Natural killer cell (primary cell): ENCODE measurements at regions not wholly inside any gene's neighbourhood (a gene's known extent, or its start where the extent isn't known, plus 50 kb on each side); places are given as distances from the start of the nearest gene placed in this dataset.
"Not testable (repeated sequence)": the region's sequence is repeated elsewhere in the genome, so short reads cannot be mapped to it uniquely, and the experiment has no call there.

Source experiments
- ATAC-seq, 3 donors: fragments of 150-1000 bp in 2 of 3; fragments of 200-7000 bp in 1 of 3; cut with Tn5 transposase; 1 replicate in 1 of 3; 2 replicates in 2 of 3; pipeline ENCODE4 v1.10.0; 2021; ENCODE audit warnings: mild to moderate bottlenecking in 2 of 3, moderate library complexity in 2 of 3
- DNase-seq, 2 donors: peaks; one replicate each; pipeline versions ENCODE4 v3.0.0 to v3.0.0-alpha.2; 2013 to 2021; ENCODE audit warnings: mixed read lengths in 1 of 2
- H3K27ac ChIP-seq: one replicate; pipeline ENCODE4 v1.5.1; 2013; ENCODE audit warnings: mild to moderate bottlenecking, low read length
- H3K27me3 ChIP-seq: one replicate; pipeline ENCODE4 v1.6.1; 2013; ENCODE audit warnings: low read length; ENCODE audit not compliant: control insufficient read depth, insufficient read depth
- H3K36me3 ChIP-seq: one replicate; pipeline ENCODE4 v1.6.1; 2013; ENCODE audit warnings: low read length; ENCODE audit not compliant: control insufficient read depth, insufficient read depth
- H3K4me1 ChIP-seq: one replicate; pipeline ENCODE4 v1.6.1; 2013; ENCODE audit warnings: low read length; ENCODE audit not compliant: control insufficient read depth, insufficient read depth
- H3K4me3 ChIP-seq: one replicate; pipeline ENCODE4 v1.5.1; 2013; ENCODE audit warnings: low read length
- H3K9me3 ChIP-seq: one replicate; pipeline ENCODE4 v1.6.1; 2013; ENCODE audit warnings: low read length; ENCODE audit not compliant: control insufficient read depth, insufficient read depth
- H3K27ac Mint-ChIP-seq, 2 donors: one replicate each; pipeline ENCODE4 v1.8.0; 2022; ENCODE audit warnings: mild to moderate bottlenecking in 2 of 2, mixed read lengths in 2 of 2, moderate library complexity in 1 of 2
- H3K27me3 Mint-ChIP-seq, 2 donors: one replicate each; pipeline ENCODE4 v1.8.0; 2022; ENCODE audit warnings: low read depth in 2 of 2, mixed read lengths in 2 of 2
- H3K36me3 Mint-ChIP-seq: one replicate; pipeline ENCODE4 v1.8.0; 2022; ENCODE audit warnings: mixed read lengths
- H3K4me1 Mint-ChIP-seq, 2 donors: one replicate each; pipeline ENCODE4 v1.8.0; 2022; ENCODE audit warnings: mixed read lengths in 2 of 2
- H3K4me3 Mint-ChIP-seq: one replicate; pipeline ENCODE4 v1.8.0; 2022; ENCODE audit warnings: mild to moderate bottlenecking, moderate library complexity, mixed read lengths
- H3K9me3 Mint-ChIP-seq, 2 donors: one replicate each; pipeline ENCODE4 v1.8.0; 2022; ENCODE audit warnings: mixed read lengths in 2 of 2
- WGBS: methylation state at CpG from one replicate; pipeline ENCODE4 v1.1.7; 2013; ENCODE audit warnings: missing lambda C conversion rate; ENCODE audit not compliant: insufficient coverage; 5-methylcytosine and 5-hydroxymethylcytosine counted together
- intact Hi-C: fragments of 100-400 bp; cut with micrococcal nuclease; formaldehyde crosslinking; loops from one replicate; pipeline ENCODE4 v1.14.2; 2022
- TF ChIP-seq, protein P1 (sequence below): fragments of 200-600 bp; IDR thresholded peaks from one replicate; pipeline ENCODE4 v1.8.0; 2022; ENCODE audit warnings: antibody characterized with exemption

DNA sequence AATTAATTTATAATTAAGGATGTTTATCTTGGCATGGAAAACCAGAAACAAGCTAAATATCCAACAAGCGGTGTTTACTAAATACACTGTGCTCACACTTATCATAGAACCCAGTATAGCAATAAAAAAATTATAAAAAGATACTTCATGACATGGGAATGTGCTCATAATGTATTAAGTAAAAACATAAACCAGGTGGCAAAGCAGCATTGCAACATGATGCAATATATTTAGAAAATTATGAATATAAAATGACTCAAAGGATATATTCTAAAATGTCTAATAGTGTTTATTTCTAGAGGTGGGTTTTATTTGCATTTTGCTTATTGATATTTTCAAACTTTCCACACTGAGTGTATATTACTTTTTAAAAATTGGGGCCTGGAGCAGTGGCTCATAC is 84.4 kb upstream of the ATL2 start:
- Histone ChIP-seq H3K4me3 (no peak overlapping the region), H3K9me3 (no peaks in the 10 kb centered on the region), H3K27ac (no peak overlapping the region), H3K36me3 (no peaks in the 10 kb centered on the region), H3K4me1 (no peaks in the 10 kb centered on the region), H3K27me3 (no peaks in the 10 kb centered on the region)
- no CpG with 5 or more reads among the region's 1 CpG for whole genome bisulfite sequencing
- ATAC-seq (no peak), DNase-seq (no peak)
- TF ChIP-seq, protein P1, sequence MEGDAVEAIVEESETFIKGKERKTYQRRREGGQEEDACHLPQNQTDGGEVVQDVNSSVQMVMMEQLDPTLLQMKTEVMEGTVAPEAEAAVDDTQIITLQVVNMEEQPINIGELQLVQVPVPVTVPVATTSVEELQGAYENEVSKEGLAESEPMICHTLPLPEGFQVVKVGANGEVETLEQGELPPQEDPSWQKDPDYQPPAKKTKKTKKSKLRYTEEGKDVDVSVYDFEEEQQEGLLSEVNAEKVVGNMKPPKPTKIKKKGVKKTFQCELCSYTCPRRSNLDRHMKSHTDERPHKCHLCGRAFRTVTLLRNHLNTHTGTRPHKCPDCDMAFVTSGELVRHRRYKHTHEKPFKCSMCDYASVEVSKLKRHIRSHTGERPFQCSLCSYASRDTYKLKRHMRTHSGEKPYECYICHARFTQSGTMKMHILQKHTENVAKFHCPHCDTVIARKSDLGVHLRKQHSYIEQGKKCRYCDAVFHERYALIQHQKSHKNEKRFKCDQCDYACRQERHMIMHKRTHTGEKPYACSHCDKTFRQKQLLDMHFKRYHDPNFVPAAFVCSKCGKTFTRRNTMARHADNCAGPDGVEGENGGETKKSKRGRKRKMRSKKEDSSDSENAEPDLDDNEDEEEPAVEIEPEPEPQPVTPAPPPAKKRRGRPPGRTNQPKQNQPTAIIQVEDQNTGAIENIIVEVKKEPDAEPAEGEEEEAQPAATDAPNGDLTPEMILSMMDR, result no peak
- Mint-ChIP-seq H3K27me3 (peaks cover 8 to 15% of the 10 kb centered on the region in 2 donors), H3K36me3 (no peaks in the 10 kb centered on the region), H3K27ac (no peak overlapping the region), H3K4me3 (no peak overlapping the region), H3K4me1 (no peaks in the 10 kb centered on the region), H3K9me3 (no peaks in the 10 kb centered on the region)
- intact Hi-C loops, result no loop called here

DNA sequence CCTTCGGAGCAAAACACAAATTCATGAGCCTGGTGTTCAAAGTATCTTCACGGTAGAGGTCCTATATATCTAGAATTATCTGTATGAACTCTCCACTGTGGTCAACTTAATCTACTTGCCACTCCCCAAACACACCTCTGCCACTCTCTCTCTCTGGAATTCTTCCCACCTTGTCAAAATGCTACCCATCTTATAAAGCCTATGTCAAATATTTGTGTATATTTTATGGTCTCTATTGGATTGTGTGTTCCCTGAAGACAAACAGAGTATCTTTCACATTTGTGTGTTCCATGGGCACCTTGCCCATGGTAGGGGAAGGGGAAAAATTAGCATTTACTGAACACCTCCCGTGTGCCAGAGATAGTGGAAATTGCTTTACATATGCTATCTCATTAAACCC is 83.2 kb upstream of the ATL2 start:
- WGBS, result 90% methylated on average over 3 of the region's 3 CpGs
- H3K9me3 Mint-ChIP-seq, result no peaks in the 10 kb centered on the region

DNA sequence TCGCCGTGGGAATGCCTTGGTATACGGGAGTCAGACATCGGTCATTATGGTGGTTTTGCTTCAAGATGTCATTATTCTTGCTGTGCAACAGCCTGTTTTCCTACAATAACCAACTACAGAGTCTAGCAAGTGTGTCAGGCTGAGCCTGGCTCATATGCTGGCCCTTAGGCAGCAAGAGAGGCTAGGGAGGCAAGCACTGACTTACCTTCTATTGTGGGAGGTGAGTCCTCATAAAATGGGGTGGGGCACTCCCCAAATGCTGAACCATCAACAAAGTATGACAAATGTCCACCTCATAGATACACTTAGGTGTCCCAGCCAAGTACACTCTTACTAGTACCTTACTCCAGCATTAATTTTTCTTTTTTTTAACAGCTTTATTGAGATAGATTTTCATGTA is 77.0 kb upstream of the ATL2 start:
- H3K27ac ChIP-seq, result no peak overlapping the region
- no peak for ATAC-seq
- Mint-ChIP-seq H3K27me3 (peaks cover 0 to 14% of the 10 kb centered on the region in 2 donors), H3K4me3 (no peak overlapping the region), H3K9me3 (no peaks in the 10 kb centered on the region), H3K36me3 (no peaks in the 10 kb centered on the region), H3K27ac (no peak overlapping the region), H3K4me1 (no peaks in the 10 kb centered on the region)
- H3K27me3 ChIP-seq, result no peaks in the 10 kb centered on the region
- TF ChIP-seq, protein P1, result no peak
- no peak overlapping the region for H3K4me3 ChIP-seq
- intact Hi-C loops, result no loop called here
- DNase-seq, result no peak
- H3K9me3 ChIP-seq, result no peaks in the 10 kb centered on the region
- no peaks in the 10 kb centered on the region for H3K36me3 ChIP-seq
- WGBS, result 90% methylated on average over 4 of the region's 4 CpGs
- H3K4me1 ChIP-seq, result no peaks in the 10 kb centered on the region

More for the DNA sequence above, 83.2 kb upstream of the ATL2 start:
- Histone ChIP-seq H3K9me3 (no peaks in the 10 kb centered on the region), H3K36me3 (no peaks in the 10 kb centered on the region), H3K27me3 (no peaks in the 10 kb centered on the region), H3K4me3 (no peak overlapping the region), H3K27ac (no peak overlapping the region), H3K4me1 (no peaks in the 10 kb centered on the region)
- no peak for ATAC-seq
- intact Hi-C loops, result no loop called here
- no peak overlapping the region for H3K4me3 Mint-ChIP-seq
- TF ChIP-seq, protein P1, result no peak
- no peaks in the 10 kb centered on the region for H3K4me1 Mint-ChIP-seq
- DNase-seq, result no peak
- H3K36me3 Mint-ChIP-seq, result no peaks in the 10 kb centered on the region
- peaks cover 8 to 20% of the 10 kb centered on the region in 2 donors for H3K27me3 Mint-ChIP-seq
- H3K27ac Mint-ChIP-seq, result no peak overlapping the region

DNA sequence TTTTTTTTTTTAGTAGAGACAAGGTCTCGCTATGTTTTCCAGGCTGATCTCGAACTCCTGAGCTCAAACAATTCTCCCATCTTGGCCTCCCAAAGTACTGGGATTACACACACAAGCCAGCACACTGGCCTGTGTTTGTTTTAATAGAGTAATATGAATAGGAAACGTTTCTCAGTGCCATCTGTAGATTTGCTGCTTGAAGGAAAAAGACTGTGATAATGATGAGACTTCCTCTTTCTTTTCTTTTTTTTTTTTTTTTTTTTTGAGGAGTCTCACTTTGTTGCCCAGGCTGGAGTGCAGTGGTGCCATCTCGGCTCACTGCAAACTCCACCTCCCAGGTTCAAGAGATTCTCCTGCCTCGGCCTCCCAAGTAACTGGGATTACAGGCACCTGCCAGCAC is 74.7 kb upstream of the ATL2 start:
- H3K36me3 ChIP-seq, H3K27ac ChIP-seq, H3K4me1 Mint-ChIP-seq, H3K9me3 ChIP-seq, DNase-seq, H3K4me1 ChIP-seq, H3K27me3 Mint-ChIP-seq, ATAC-seq, H3K4me3 ChIP-seq, intact Hi-C loops, H3K9me3 Mint-ChIP-seq, H3K27ac Mint-ChIP-seq, H3K4me3 Mint-ChIP-seq, H3K27me3 ChIP-seq, H3K36me3 Mint-ChIP-seq: not testable (repeated sequence)
- 92% methylated on average over 2 of the region's 5 CpGs for WGBS
